ENCODE measurements at regions not wholly inside any gene's neighbourhood (a gene's known extent, or its start where the extent isn't known, plus 50 kb on each side); places are given as distances from the start of the nearest gene placed in this dataset.

- DNase-seq (ENCODE audit: low read depth in 1 of 2, low spot score in 1 of 2): no peak
- peaks cover 6% of the 10 kb centered on the region; the same call in 1 of the 3 replicates for H3K9me3 ChIP-seq
- CTCF ChIA-PET: interaction anchor here (0.9 to 1.3 kb wide), 2 partner anchors 11 to 16 kb away, joined by 3 read pairs; no protein-coding TSS in a partner anchor
- ATAC-seq: no peak
- H3K27ac ChIP-seq: no peak overlapping the region
- 29% methylated on average over 6 of the region's 6 CpGs for WGBS (ENCODE audit: missing lambda C conversion rate)
- H3K4me2 ChIP-seq: no peak overlapping the region
- no peak overlapping the region for H3K4me3 ChIP-seq
- H3K4me1 ChIP-seq: no peaks in the 10 kb centered on the region
- TF ChIP-seq MAFK (IDR thresholded peaks at IDR 0.05; ENCODE audit: partially characterized antibody) (peak; percentile 86), HES2 (IDR thresholded peaks at IDR 0.05) (no peak), RNF2 (IDR thresholded peaks at IDR 0.05; ENCODE audit: borderline replicate concordance, low read depth) (no peak), HOXA7 (CRISPR knock-in tag; IDR thresholded peaks at IDR 0.05) (no peak), CTCF (IDR thresholded peaks at IDR 0.05) (no peak), MAX (IDR thresholded peaks at IDR 0.05) (no peak)
- POLR2A ChIA-PET: no interaction called here
- no peak for FAIRE-seq
These were observed 59.5 kb upstream of the PROKR2 start for GRCh38 chr20:5376228-5376627.

GRCh38 chr20:5374171-5374570 is 57.4 kb upstream of the PROKR2 start:
- ChIA-PET POLR2A (no interaction called here), CTCF (interaction anchor here (0.5 to 1.4 kb wide), 4 partner anchors 9 to 51 kb away, joined by 3 to 4 read pairs (median 4); no protein-coding TSS in a partner anchor)
- WGBS (ENCODE audit: missing lambda C conversion rate): 39% methylated on average over 5 of the region's 5 CpGs
- peaks cover 6% of the 10 kb centered on the region; the same call in 1 of the 3 replicates for H3K9me3 ChIP-seq
- no peak overlapping the region for H3K27ac ChIP-seq
- no peak overlapping the region for H3K4me3 ChIP-seq
- no peak for ATAC-seq
- H3K4me2 ChIP-seq: no peak overlapping the region
- FAIRE-seq: no peak
- no peak for DNase-seq (ENCODE audit: low read depth in 1 of 2, low spot score in 1 of 2)
- no peaks in the 10 kb centered on the region for H3K4me1 ChIP-seq
- TF ChIP-seq TP53 (CRISPR knock-in tag; IDR thresholded peaks at IDR 0.05): no peak
- TF ChIP-seq GATA3 (IDR thresholded peaks at IDR 0.05; ENCODE audit: borderline replicate concordance): no peak
- no peak for TF ChIP-seq EHF (CRISPR knock-in tag; IDR thresholded peaks at IDR 0.05)
- no peak for TF ChIP-seq ELK1 (IDR thresholded peaks at IDR 0.05; ENCODE audit: low read depth, low read length)
- TF ChIP-seq RFX5 (IDR thresholded peaks at IDR 0.05): no peak
- TF ChIP-seq CHD4 (IDR thresholded peaks at IDR 0.05; ENCODE audit: borderline replicate concordance): no peak
- no peak for TF ChIP-seq SMC3 (IDR thresholded peaks at IDR 0.05)
- no peak for TF ChIP-seq USF2 (IDR thresholded peaks at IDR 0.05)

GRCh38 chr20:5372371-5372770 is 55.6 kb upstream of the PROKR2 start:
- POLR2A ChIA-PET: no interaction called here
- FAIRE-seq (no peak), DNase-seq (ENCODE audit: low read depth in 1 of 2, low spot score in 1 of 2) (no peak), ATAC-seq (no peak)
- H3K4me1 ChIP-seq: no peaks in the 10 kb centered on the region
- 27% methylated on average over 5 of the region's 5 CpGs for WGBS (ENCODE audit: missing lambda C conversion rate)
- H3K4me3 ChIP-seq: no peak overlapping the region
- TF ChIP-seq NPAS2 (CRISPR knock-in tag; IDR thresholded peaks at IDR 0.05; ENCODE audit: borderline replicate concordance) (no peak), CHD4 (IDR thresholded peaks at IDR 0.05; ENCODE audit: borderline replicate concordance) (no peak), HMGXB4 (CRISPR knock-in tag; IDR thresholded peaks at IDR 0.05; ENCODE audit: borderline replicate concordance) (no peak), ZNF302 (CRISPR knock-in tag; IDR thresholded peaks at IDR 0.05) (no peak), PBX3 (IDR thresholded peaks at IDR 0.05) (no peak), CBX8 (IDR thresholded peaks at IDR 0.05) (no peak), GATA3 (IDR thresholded peaks at IDR 0.05; ENCODE audit: borderline replicate concordance) (no peak), REST (IDR thresholded peaks at IDR 0.05) (no peak), JUNB (IDR thresholded peaks at IDR 0.05) (no peak), TP53 (CRISPR knock-in tag; IDR thresholded peaks at IDR 0.05) (no peak), CEBPB (IDR thresholded peaks at IDR 0.05) (no peak), NR3C1 (IDR thresholded peaks at IDR 0.05) (no peak)
- H3K9me3 ChIP-seq: peaks cover 6% of the 10 kb centered on the region; the same call in 1 of the 3 replicates
- no peak overlapping the region for H3K4me2 ChIP-seq
- CTCF ChIA-PET: interaction anchor here (0.7 to 1.2 kb wide), 2 partner anchors 10 to 19 kb away, joined by 3 to 4 read pairs; no protein-coding TSS in a partner anchor
- no peak overlapping the region for H3K27ac ChIP-seq
